ENCODE measurements at regions not wholly inside any gene's neighbourhood (a gene's known extent, or its start where the extent isn't known, plus 50 kb on each side); places are given as distances from the start of the nearest gene placed in this dataset.

GRCh38 chr5:105961572-105961971 is 1709.2 kb downstream of the EFNA5 start:
- DNase-seq = no peak
- Histone ChIP-seq H3K27me3 (no peaks in the 10 kb centered on the region), H3K9me3 (no peaks in the 10 kb centered on the region), H3K36me3 (no peaks in the 10 kb centered on the region), H3K4me3 (no peak overlapping the region), H3K27ac (no peak overlapping the region), H3K4me1 (no peaks in the 10 kb centered on the region)
- 73 to 83% (median 78%) methylated on average over 2 of the region's 2 CpGs for WGBS, 5 donors
- intact Hi-C loops (cut with DNase I; ENCODE audit: low total_unique reads) = no loop called here
- TF ChIP-seq EP300 (IDR thresholded peaks at IDR 0.05) (no peak), POLR2A (IDR thresholded peaks at IDR 0.05) (no peak), POLR2AphosphoS5 (IDR thresholded peaks at IDR 0.05) (no peak), CTCF (IDR thresholded peaks at IDR 0.05) (no peak)

- Histone ChIP-seq H3K9me3 (no peaks in the 10 kb centered on the region), H3K27ac (no peak overlapping the region), H3K4me3 (no peak overlapping the region), H3K27me3 (no peaks in the 10 kb centered on the region), H3K36me3 (no peaks in the 10 kb centered on the region), H3K4me1 (no peaks in the 10 kb centered on the region)
- TF ChIP-seq POLR2A (IDR thresholded peaks at IDR 0.05) = no peak
- no peak for TF ChIP-seq POLR2AphosphoS5 (IDR thresholded peaks at IDR 0.05)
- TF ChIP-seq CTCF (IDR thresholded peaks at IDR 0.05) = no peak
- TF ChIP-seq EP300 (IDR thresholded peaks at IDR 0.05) = no peak
- no peak for DNase-seq
- intact Hi-C loops (cut with DNase I; ENCODE audit: low total_unique reads) = no loop called here
- 68 to 87% (median 79%) methylated on average over 1 of the region's 1 CpG for WGBS, 5 donors
Observed at GRCh38 chr5:105956456-105957196, 1714.1 kb downstream of the EFNA5 start.

- WGBS, 5 donors = 71 to 85% (median 76%) methylated on average over 3 of the region's 3 CpGs
- intact Hi-C loops (cut with DNase I; ENCODE audit: low total_unique reads) = no loop called here
Observed at GRCh38 chr5:105954341-105954740, 1716.4 kb downstream of the EFNA5 start.

GRCh38 chr5:105953616-105954015 is 1717.1 kb downstream of the EFNA5 start:
- DNase-seq = no peak
- intact Hi-C loops (cut with DNase I; ENCODE audit: low total_unique reads) = no loop called here
- H3K27me3 ChIP-seq = no peaks in the 10 kb centered on the region
- H3K36me3 ChIP-seq = no peaks in the 10 kb centered on the region
- no peaks in the 10 kb centered on the region for H3K4me1 ChIP-seq
- 69 to 78% (median 72%) methylated on average over 3 of the region's 3 CpGs for WGBS, 5 donors
- no peak overlapping the region for H3K27ac ChIP-seq
- H3K4me3 ChIP-seq = no peak overlapping the region
- no peaks in the 10 kb centered on the region for H3K9me3 ChIP-seq
- TF ChIP-seq POLR2AphosphoS5 (IDR thresholded peaks at IDR 0.05) (no peak), POLR2A (IDR thresholded peaks at IDR 0.05) (no peak), EP300 (IDR thresholded peaks at IDR 0.05) (no peak), CTCF (IDR thresholded peaks at IDR 0.05) (no peak)

More at GRCh38 chr5:105954341-105954740, 1716.4 kb downstream of the EFNA5 start:
- H3K36me3 ChIP-seq = no peaks in the 10 kb centered on the region
- no peak for DNase-seq
- TF ChIP-seq POLR2AphosphoS5 (IDR thresholded peaks at IDR 0.05) (no peak), EP300 (IDR thresholded peaks at IDR 0.05) (no peak), CTCF (IDR thresholded peaks at IDR 0.05) (no peak), POLR2A (IDR thresholded peaks at IDR 0.05) (no peak)
- H3K27me3 ChIP-seq = no peaks in the 10 kb centered on the region
- H3K4me3 ChIP-seq = no peak overlapping the region
- no peak overlapping the region for H3K27ac ChIP-seq
- H3K4me1 ChIP-seq = no peaks in the 10 kb centered on the region
- H3K9me3 ChIP-seq = no peaks in the 10 kb centered on the region

Measured in stomach (tissue), 8 donors.